HepG2 (cell line): ENCODE measurements at regions not wholly inside any gene's neighbourhood (a gene's known extent, or its start where the extent isn't known, plus 50 kb on each side); places are given as distances from the start of the nearest gene placed in this dataset.

Experiments
- ATAC-seq: fragments of 200-7000 bp; cut with Tn5 transposase; 3 replicates; pipeline ENCODE4 v1.9.1; 2020; ENCODE audit warnings: mild to moderate bottlenecking, moderate library complexity
- BruUV-seq: library from RNA; stranded (reverse); fragments of 400-500 nt; replicated peaks from 2 replicates; lab custom pipeline; 2021; lab: Mats Ljungman, UMichigan
- CTCF ChIA-PET: fragments of 300-600 bp; formaldehyde crosslinking; extraction: SDS; loops from one replicate; lab custom pipeline; 2021; ENCODE audit warnings: low total read pairs, inconsistent platforms, low intra/inter-chr PET ratio; lab: Yijun Ruan, JAX
- POLR2A ChIA-PET: fragments of 350-600 bp; sonication (Branson Sonifier 250); formaldehyde crosslinking; loops from one replicate; lab custom pipeline; 2020; ENCODE audit warnings: antibody characterized with exemption, inconsistent platforms; lab: Yijun Ruan, JAX
- DNase-seq: peaks from one replicate; pipeline ENCODE4 v3.0.0-alpha.2; 2015; ENCODE audit warnings: low spot score
- FAIRE-seq: peaks from 3 replicates; lab custom pipeline; 2011; peaks lifted over from hg19 to GRCh38; lab: Jason Lieb, UNC
- H2AFZ ChIP-seq: one replicate; pipeline ENCODE4 v1.6.1; 2011; ENCODE audit warnings: low read length, inconsistent platforms
- H3K27ac ChIP-seq: fragments of 300-600 bp; 3 replicates; pipeline ENCODE4 v1.8.0; 2011; ENCODE audit warnings: mixed run types, mild to moderate bottlenecking, mixed read lengths, low read length, inconsistent platforms; ENCODE audit not compliant: insufficient read depth; ENCODE audit errors: extremely low read length
- H3K27me3 ChIP-seq, 2 experiments: fragments of 200-600 bp in 1 of 2; 2 replicates in 1 of 2; 3 replicates in 1 of 2; pipeline versions ENCODE4 v1.6.0 to v1.8.0; 2011; ENCODE audit warnings: low read length in 2 of 2, mild to moderate bottlenecking in 2 of 2, moderate library complexity in 2 of 2, inconsistent platforms in 1 of 2; ENCODE audit not compliant: insufficient read depth in 2 of 2, control insufficient read depth in 1 of 2
- H3K36me3 ChIP-seq, 2 experiments: fragments of 200-600 bp in 1 of 2; replicated peaks in 1 of 2; 2 replicates in 1 of 2; 3 replicates in 1 of 2; pipeline versions ENCODE4 v1.5.1 to v1.8.0; 2011; ENCODE audit warnings: low read length in 2 of 2, inconsistent platforms in 1 of 2; ENCODE audit not compliant: insufficient read depth in 2 of 2, control insufficient read depth in 1 of 2
- H3K4me1 ChIP-seq: 2 replicates; pipeline ENCODE4 v1.5.1; 2012; ENCODE audit warnings: low read length, inconsistent platforms; ENCODE audit not compliant: insufficient read depth
- H3K4me2 ChIP-seq: 2 replicates; pipeline ENCODE4 v1.6.0; 2011; ENCODE audit warnings: low read depth, low read length, inconsistent platforms
- H3K4me3 ChIP-seq, 3 experiments: fragments of 200-600 bp in 1 of 3; sonication (generic), shearing (Covaris generic) in 1 of 3; replicated peaks in 1 of 3; 2 replicates each; pipeline ENCODE4 v1.5.1; 2011 to 2016; ENCODE audit warnings: low read length in 3 of 3, inconsistent platforms in 2 of 3, low read depth in 2 of 3, mild to moderate bottlenecking in 2 of 3, control low read depth in 1 of 3, mixed read lengths in 1 of 3; ENCODE audit not compliant: insufficient read depth in 1 of 3
- H3K79me2 ChIP-seq: one replicate; pipeline ENCODE4 v1.6.1; 2011; ENCODE audit warnings: low read length, inconsistent platforms; ENCODE audit not compliant: insufficient read depth
- H3K9ac ChIP-seq: 2 replicates; pipeline ENCODE4 v1.6.0; 2011; ENCODE audit warnings: mild to moderate bottlenecking, low read depth, low read length, inconsistent platforms; ENCODE audit not compliant: insufficient read depth
- H3K9me3 ChIP-seq: 2 replicates; pipeline ENCODE4 v1.5.1; 2012; ENCODE audit warnings: mild to moderate bottlenecking, low read length
- H4K20me1 ChIP-seq: 2 replicates; pipeline ENCODE4 v1.6.0; 2011; ENCODE audit warnings: inconsistent platforms, mild to moderate bottlenecking, low read length, moderate library complexity; ENCODE audit not compliant: insufficient read depth
- AKAP8 ChIP-seq: sonication (generic); formaldehyde crosslinking; IDR thresholded peaks from 2 replicates; pipeline ENCODE4 v1.5.1; 2020; ENCODE audit warnings: mild to moderate bottlenecking, missing genetic modification reagents
- EP300 ChIP-seq, 3 experiments: sonication (generic) in 1 of 3; formaldehyde crosslinking in 1 of 3; IDR thresholded peaks; 2 replicates each; pipeline versions ENCODE4 v1.5.1 to v1.6.1; 2011 to 2020; ENCODE audit warnings: low read depth in 2 of 3, low read length in 2 of 3, borderline replicate concordance in 1 of 3, improper control_type of control experiment in 1 of 3, mild to moderate bottlenecking in 1 of 3, missing genetic modification reagents in 1 of 3, moderate library complexity in 1 of 3
- MAFF ChIP-seq: IDR thresholded peaks from 2 replicates; pipeline ENCODE4 v1.6.1; 2011; ENCODE audit warnings: low read depth, low read length, improper control_type of control experiment
- MAFK ChIP-seq, 2 experiments: IDR thresholded peaks in 1 of 2; conservative IDR thresholded peaks in 1 of 2; 2 replicates each; pipeline ENCODE4 v1.6.1; 2011; ENCODE audit warnings: improper control_type of control experiment in 2 of 2, low read length in 2 of 2
- RFX3 ChIP-seq: IDR thresholded peaks from 2 replicates; pipeline ENCODE4 v1.6.1; 2016; ENCODE audit warnings: missing biosample characterization, missing genetic modification reagents
- SMC3 ChIP-seq: IDR thresholded peaks from 2 replicates; pipeline ENCODE4 v1.6.1; 2011; ENCODE audit warnings: low read length, improper control_type of control experiment
- SRF ChIP-seq: IDR thresholded peaks from 2 replicates; pipeline ENCODE4 v1.6.1; 2011; ENCODE audit warnings: mild to moderate bottlenecking, low read depth, low read length, moderate library complexity
- STAG1 ChIP-seq: sonication (generic); formaldehyde crosslinking; IDR thresholded peaks from 2 replicates; pipeline ENCODE4 v1.4.0; 2020; ENCODE audit warnings: missing genetic modification reagents
- U2AF1 ChIP-seq: fragments of 200-400 bp; formaldehyde crosslinking; optimal IDR thresholded peaks from 2 replicates; pipeline ENCODE3; 2017; ENCODE audit warnings: mild to moderate bottlenecking, low read depth, low read length
- ZNF138 ChIP-seq: sonication (generic); formaldehyde crosslinking; IDR thresholded peaks from 2 replicates; pipeline ENCODE4 v1.5.0; 2020; ENCODE audit warnings: mild to moderate bottlenecking, low read depth, missing genetic modification reagents
- ZNF616 ChIP-seq: sonication (generic); formaldehyde crosslinking; IDR thresholded peaks from 2 replicates; pipeline ENCODE4 v1.5.0; 2020; ENCODE audit warnings: low read depth, mild to moderate bottlenecking, missing genetic modification reagents
- ZNF747 ChIP-seq: sonication (generic); formaldehyde crosslinking; IDR thresholded peaks from 2 replicates; pipeline ENCODE4 v1.8.1; 2023; ENCODE audit warnings: missing genetic modification reagents, mild to moderate bottlenecking, borderline replicate concordance
- whole genome bisulfite sequencing: methylation state at CpG from one replicate; pipeline ENCODE4 v1.1.6; 2017; ENCODE audit warnings: low lambda C conversion rate; 5-methylcytosine and 5-hydroxymethylcytosine counted together
- in situ Hi-C: cut with HindIII; loops from 2 replicates; pipeline ENCODE4 v1.10.0; 2017; ENCODE audit warnings: low pct_unique_long_range_greater_than_20kb; ENCODE audit not compliant: extremely low pct_ligation_motif_present
- intact Hi-C: fragments of 100-400 bp; cut with micrococcal nuclease; formaldehyde crosslinking; loops from one replicate; pipeline ENCODE4 v1.10.0; 2022; ENCODE audit not compliant: unreplicated experiment
- TF ChIP-seq, protein P1 (sequence below): sonication (generic); formaldehyde crosslinking; IDR thresholded peaks from 2 replicates; pipeline ENCODE4 v1.5.0; 2020; ENCODE audit warnings: missing genetic modification reagents, mild to moderate bottlenecking, borderline replicate concordance
- TF ChIP-seq, protein P2 (sequence below): sonication (generic); formaldehyde crosslinking; IDR thresholded peaks from 2 replicates; pipeline ENCODE4 v1.4.0; 2020; ENCODE audit warnings: missing genetic modification reagents

DNA sequence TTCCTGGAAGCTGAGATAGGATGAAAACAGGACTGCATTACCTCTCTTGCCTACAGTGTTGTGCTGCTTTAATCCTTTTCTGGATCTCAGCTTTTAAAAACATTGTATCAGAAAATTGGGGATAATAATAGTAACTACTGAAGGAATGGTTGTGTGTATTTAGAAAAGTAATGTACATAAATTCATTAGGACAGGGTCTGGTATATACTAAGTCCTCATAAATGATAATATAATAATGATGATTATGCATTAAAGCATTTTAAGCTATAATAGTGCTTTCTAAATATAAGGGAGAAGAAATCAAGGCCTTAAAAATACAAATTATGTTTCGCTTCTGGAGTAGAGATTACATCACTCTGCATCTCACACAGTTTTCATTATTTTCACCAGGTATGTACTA, 530.1 kb downstream of the ZNF385D start:
- intact Hi-C loops: no loop called here
- Histone ChIP-seq H3K79me2 (no peaks in the 10 kb centered on the region), H3K9ac (no peak overlapping the region), H3K27me3 (no peaks in the 10 kb centered on the region)
- no peak for FAIRE-seq
- TF ChIP-seq MAFK (conservative IDR thresholded peaks at IDR 0.05 in 1 of 2, IDR thresholded peaks at IDR 0.05 in 1 of 2; ENCODE audit: low read length in 2 of 2): peak in 1 of 2 experiments; percentile 53; a peak in 2 of 4 replicates
- no peak for TF ChIP-seq AKAP8 (CRISPR knock-in tag)
- 0 out of 2 replicates have a peak, but pooled peaks have one; percentile 4 for TF ChIP-seq MAFF
- TF ChIP-seq, all 625 proteins: peak for 2
- no peaks in the 10 kb centered on the region for H3K4me1 ChIP-seq
- ChIA-PET POLR2A (no interaction called here), CTCF (no interaction called here)
- no peak overlapping the region for H2AFZ ChIP-seq
- no peak overlapping the region for H3K4me3 ChIP-seq
- no TSS peak for BruUV-seq
- no peak for ATAC-seq
- no peak overlapping the region for H3K27ac ChIP-seq
- no peaks in the 10 kb centered on the region for H4K20me1 ChIP-seq
- in situ Hi-C loops: no loop called here
- WGBS: 0% methylated on average over 1 of the region's 1 CpG
- H3K36me3 ChIP-seq: no peaks in the 10 kb centered on the region
- no peak overlapping the region for H3K4me2 ChIP-seq
- peaks cover 81% of the 10 kb centered on the region for H3K9me3 ChIP-seq
- DNase-seq: no peak

DNA sequence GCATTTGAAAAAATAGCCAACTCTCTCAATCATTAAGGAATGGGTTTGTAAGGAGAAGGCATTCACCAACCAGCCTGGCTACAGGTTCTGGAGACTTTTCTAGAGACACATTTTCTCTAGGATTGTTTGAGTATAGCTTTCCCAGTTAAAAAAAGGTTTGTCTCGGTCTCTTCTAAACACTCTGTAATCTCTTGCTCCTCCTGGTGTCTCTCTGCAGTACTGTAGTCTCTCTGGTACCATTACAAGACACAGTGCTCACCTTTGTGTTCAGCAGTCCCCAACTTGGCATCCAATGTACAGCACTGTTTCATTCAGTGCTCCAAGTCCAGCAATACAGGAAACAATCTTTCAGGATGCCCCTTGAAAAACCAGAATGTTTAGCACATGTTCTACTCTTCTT, 534.4 kb downstream of the ZNF385D start:
- DNase-seq (no peak), FAIRE-seq (no peak), ATAC-seq (no peak)
- H3K27me3 ChIP-seq: no peaks in the 10 kb centered on the region
- CTCF ChIA-PET: no interaction called here
- no peaks in the 10 kb centered on the region for H3K79me2 ChIP-seq
- no peak overlapping the region for H3K4me3 ChIP-seq
- in situ Hi-C loops: no loop called here
- POLR2A ChIA-PET: no interaction called here
- 16% methylated on average over 1 of the region's 1 CpG for WGBS
- no peak overlapping the region for H3K27ac ChIP-seq
- no peak overlapping the region for H3K4me2 ChIP-seq
- H4K20me1 ChIP-seq: no peaks in the 10 kb centered on the region
- H3K4me1 ChIP-seq: no peaks in the 10 kb centered on the region
- intact Hi-C loops: no loop called here
- H3K36me3 ChIP-seq: no peaks in the 10 kb centered on the region
- no TSS peak for BruUV-seq
- H3K9ac ChIP-seq: no peak overlapping the region
- H3K9me3 ChIP-seq: peaks cover 72% of the 10 kb centered on the region
- TF ChIP-seq ZNF138 (CRISPR knock-in tag) (no peak), STAG1 (CRISPR knock-in tag) (peak; percentile 29), ZNF616 (no peak), SRF (no peak), U2AF1 (no peak), EP300 (IDR thresholded peaks at IDR 0.05; ENCODE audit: low read depth in 2 of 2, low read length in 2 of 2) (no peak), EP300 (CRISPR knock-in tag; IDR thresholded peaks at IDR 0.05; ENCODE audit: borderline replicate concordance) (no peak), ZNF747 (CRISPR knock-in tag) (no peak), RFX3 (no peak), SMC3 (peak; percentile 39; the same call in 1 of the 2 replicates)
- TF ChIP-seq, protein P1, sequence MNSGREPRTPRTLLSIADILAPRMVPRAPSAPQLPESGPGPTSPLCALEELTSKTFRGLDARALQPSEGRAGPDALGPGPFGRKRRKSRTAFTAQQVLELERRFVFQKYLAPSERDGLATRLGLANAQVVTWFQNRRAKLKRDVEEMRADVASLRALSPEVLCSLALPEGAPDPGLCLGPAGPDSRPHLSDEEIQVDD (CRISPR knock-in tag): no peak
- TF ChIP-seq, protein P2, sequence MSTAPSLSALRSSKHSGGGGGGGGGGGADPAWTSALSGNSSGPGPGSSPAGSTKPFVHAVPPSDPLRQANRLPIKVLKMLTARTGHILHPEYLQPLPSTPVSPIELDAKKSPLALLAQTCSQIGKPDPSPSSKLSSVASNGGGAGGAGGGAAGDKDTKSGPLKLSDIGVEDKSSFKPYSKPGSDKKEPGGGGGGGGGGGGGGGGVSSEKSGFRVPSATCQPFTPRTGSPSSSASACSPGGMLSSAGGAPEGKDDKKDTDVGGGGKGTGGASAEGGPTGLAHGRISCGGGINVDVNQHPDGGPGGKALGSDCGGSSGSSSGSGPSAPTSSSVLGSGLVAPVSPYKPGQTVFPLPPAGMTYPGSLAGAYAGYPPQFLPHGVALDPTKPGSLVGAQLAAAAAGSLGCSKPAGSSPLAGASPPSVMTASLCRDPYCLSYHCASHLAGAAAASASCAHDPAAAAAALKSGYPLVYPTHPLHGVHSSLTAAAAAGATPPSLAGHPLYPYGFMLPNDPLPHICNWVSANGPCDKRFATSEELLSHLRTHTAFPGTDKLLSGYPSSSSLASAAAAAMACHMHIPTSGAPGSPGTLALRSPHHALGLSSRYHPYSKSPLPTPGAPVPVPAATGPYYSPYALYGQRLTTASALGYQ: no peak
- H2AFZ ChIP-seq: no peak overlapping the region
